SK-N-MC (cell line): ENCODE measurements at regions not wholly inside any gene's neighbourhood (a gene's known extent, or its start where the extent isn't known, plus 50 kb on each side); places are given as distances from the start of the nearest gene placed in this dataset.
"Not testable (repeated sequence)": the region's sequence is repeated elsewhere in the genome, so short reads cannot be mapped to it uniquely, and the experiment has no call there.

Experiments
- DNase-seq: peaks from one replicate; pipeline ENCODE4 v3.0.0-alpha.2; 2011; ENCODE audit warnings: low read depth, low spot score
- H3K27ac ChIP-seq: fragments of 200-600 bp; sonication (generic); 2 replicates; pipeline ENCODE4 v1.5.1; 2016; ENCODE audit warnings: mixed run types
- H3K36me3 ChIP-seq: fragments of 200-600 bp; sonication (generic); 2 replicates; pipeline ENCODE4 v1.6.1; 2017; ENCODE audit warnings: antibody characterized with exemption, low read length, mixed read lengths; ENCODE audit not compliant: insufficient read depth
- H3K4me3 ChIP-seq: fragments of 200-600 bp; sonication (generic); 2 replicates; pipeline ENCODE4 v1.5.1; 2016
- H3K9ac ChIP-seq: fragments of 200-600 bp; sonication (generic); 2 replicates; pipeline ENCODE4 v1.8.0; 2017; ENCODE audit warnings: mixed run types, mixed read lengths; ENCODE audit not compliant: insufficient read length
- H3K9me3 ChIP-seq: fragments of 200-600 bp; sonication (generic); 2 replicates; pipeline ENCODE4 v1.6.1; 2017; ENCODE audit warnings: low read depth, mild to moderate bottlenecking, antibody characterized with exemption, low read length, moderate library complexity, mixed read lengths
- EZH2 ChIP-seq: fragments of 200-600 bp; sonication (generic); IDR thresholded peaks from one replicate; pipeline ENCODE4 v1.6.1; 2017; ENCODE audit warnings: antibody characterized with exemption
- FOXP2 ChIP-seq: optimal IDR thresholded peaks from 2 replicates; pipeline ENCODE3; 2011; ENCODE audit warnings: mild to moderate bottlenecking, moderate library complexity; ENCODE audit not compliant: insufficient read depth; ENCODE audit errors: extremely low read length, control extremely low read depth
- POLR2AphosphoS5 ChIP-seq: IDR thresholded peaks from 2 replicates; pipeline ENCODE4 v1.6.1; 2012; ENCODE audit warnings: mild to moderate bottlenecking, low read depth, low read length, borderline replicate concordance

GRCh38 chr4:170682558-170683294 is 593.0 kb upstream of the AADAT start:
- H3K9ac ChIP-seq: no peak overlapping the region
- no peak overlapping the region for H3K4me3 ChIP-seq
- no peaks in the 10 kb centered on the region for H3K9me3 ChIP-seq
- no peak for TF ChIP-seq FOXP2
- TF ChIP-seq EZH2: no peak
- TF ChIP-seq POLR2AphosphoS5: no peak
- no peak overlapping the region for H3K27ac ChIP-seq
- no peak for DNase-seq
- no peaks in the 10 kb centered on the region for H3K36me3 ChIP-seq

DNA sequence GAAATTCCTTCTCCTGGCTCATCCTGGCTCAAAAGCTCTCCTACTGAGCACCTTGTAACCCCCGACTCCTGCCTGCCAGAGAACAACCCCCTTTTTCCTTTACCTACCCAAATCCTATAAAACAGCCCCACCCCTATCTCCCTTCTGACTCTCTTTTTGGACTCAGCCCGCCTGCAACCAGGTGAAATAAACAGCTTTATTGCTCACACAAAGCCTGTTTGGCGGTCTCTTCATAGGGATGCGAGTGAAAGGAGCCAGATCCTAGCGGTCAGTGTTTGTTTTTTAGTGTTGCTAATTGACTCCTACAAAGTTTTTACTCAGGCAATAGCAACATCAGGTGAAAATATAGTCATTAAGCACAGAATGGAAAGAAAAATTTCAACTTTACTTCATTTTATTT is 592.3 kb upstream of the AADAT start:
- H3K4me3 ChIP-seq, H3K36me3 ChIP-seq, H3K9ac ChIP-seq, DNase-seq, H3K27ac ChIP-seq, H3K9me3 ChIP-seq: not testable (repeated sequence)

DNA sequence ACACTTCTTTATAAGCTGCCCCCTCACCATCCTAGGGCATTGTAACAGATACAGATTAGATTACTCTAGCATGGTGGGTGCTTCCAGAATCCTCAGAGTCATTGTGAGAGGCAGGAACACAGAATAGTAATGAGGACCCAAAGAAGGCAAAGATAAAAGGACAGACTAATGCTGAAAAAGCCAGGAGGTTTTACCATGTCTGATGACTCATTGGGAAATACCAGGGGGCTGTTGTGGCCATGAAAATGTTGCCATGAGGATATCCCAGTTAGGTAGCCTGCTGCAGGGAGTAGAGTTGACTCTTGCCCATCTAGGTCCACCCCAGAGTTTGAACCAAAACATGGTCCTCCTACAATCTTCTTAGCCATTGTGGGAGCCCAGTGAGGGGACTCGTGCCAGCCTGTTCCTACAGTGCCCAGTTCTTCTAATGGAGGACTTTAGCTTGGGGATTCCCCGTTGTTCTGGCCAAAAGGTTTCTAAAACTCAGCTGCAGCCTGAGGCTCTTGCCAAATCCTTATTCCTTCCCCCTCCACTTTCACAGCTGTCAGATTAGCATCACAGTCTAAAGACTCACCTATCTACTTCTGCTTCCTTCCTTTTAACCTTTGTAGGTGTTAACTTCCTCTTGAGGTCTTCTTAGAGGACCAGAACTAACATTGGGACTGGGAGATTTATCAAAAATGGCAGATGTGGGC is 586.0 kb upstream of the AADAT start:
- DNase-seq: no peak
- Histone ChIP-seq H3K9ac (no peak overlapping the region), H3K9me3 (no peaks in the 10 kb centered on the region), H3K27ac (no peak overlapping the region), H3K4me3 (no peak overlapping the region), H3K36me3 (no peaks in the 10 kb centered on the region)
- TF ChIP-seq FOXP2 (no peak), POLR2AphosphoS5 (no peak), EZH2 (no peak)

DNA sequence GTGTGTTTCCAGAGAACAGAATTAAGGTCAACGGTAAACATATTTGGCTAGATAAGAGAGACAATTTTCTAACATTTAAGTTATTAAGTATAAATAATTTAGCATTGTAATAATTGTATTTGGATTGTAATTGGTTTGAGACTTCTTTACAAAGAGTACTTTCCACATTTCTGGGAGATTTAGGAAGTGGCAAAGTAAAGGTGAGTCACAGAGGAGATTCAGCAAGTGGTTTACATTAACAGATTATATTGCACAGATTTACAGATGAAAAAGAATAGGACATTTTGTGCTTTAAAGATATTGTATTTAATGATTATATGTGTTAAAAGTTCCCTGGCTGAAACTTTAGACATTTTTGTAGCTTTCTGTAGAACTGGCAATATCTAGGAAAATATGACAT is 584.4 kb upstream of the AADAT start:
- no peak overlapping the region for H3K27ac ChIP-seq
- TF ChIP-seq FOXP2: no peak
- no peak for TF ChIP-seq POLR2AphosphoS5
- no peak for TF ChIP-seq EZH2

GRCh38 chr4:170672381-170672965 is 582.7 kb upstream of the AADAT start:
- Histone ChIP-seq H3K9ac (no peak overlapping the region), H3K4me3 (no peak overlapping the region), H3K9me3 (no peaks in the 10 kb centered on the region), H3K36me3 (no peaks in the 10 kb centered on the region), H3K27ac (peak overlapping the region; percentile 43; the same call in 1 of the 2 replicates)
- no peak for DNase-seq
- no peak for TF ChIP-seq FOXP2
- no peak for TF ChIP-seq POLR2AphosphoS5
- no peak for TF ChIP-seq EZH2

More for the DNA sequence above, 584.4 kb upstream of the AADAT start:
- DNase-seq: no peak
- Histone ChIP-seq H3K9me3 (no peaks in the 10 kb centered on the region), H3K4me3 (no peak overlapping the region), H3K9ac (no peak overlapping the region), H3K36me3 (no peaks in the 10 kb centered on the region)

GRCh38 chr4:170671171-170671570 is 581.4 kb upstream of the AADAT start:
- DNase-seq: no peak
- no peak overlapping the region for H3K9ac ChIP-seq
- no peaks in the 10 kb centered on the region for H3K36me3 ChIP-seq
- TF ChIP-seq EZH2: no peak
- no peak for TF ChIP-seq FOXP2
- no peak for TF ChIP-seq POLR2AphosphoS5
- H3K4me3 ChIP-seq: no peak overlapping the region
- H3K27ac ChIP-seq: no peak overlapping the region
- no peaks in the 10 kb centered on the region for H3K9me3 ChIP-seq

DNA sequence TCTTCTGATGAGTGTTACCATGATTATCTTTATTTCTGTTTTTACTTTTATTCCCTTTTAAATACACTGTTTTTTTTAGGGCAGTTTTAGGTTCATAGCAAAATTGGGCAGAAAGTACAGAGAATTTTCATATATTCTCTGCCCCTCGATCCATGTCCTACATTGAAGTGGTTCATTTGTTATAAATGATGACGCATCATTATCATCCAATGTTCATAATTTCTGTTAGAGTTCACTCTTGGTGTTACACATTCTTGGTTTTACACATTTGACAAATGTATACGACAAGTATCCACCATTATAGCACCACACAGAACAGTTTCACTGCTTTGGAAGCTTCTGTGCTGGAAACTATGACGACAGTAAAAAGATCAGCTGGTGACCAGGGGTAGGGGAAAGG is 578.1 kb upstream of the AADAT start:
- H3K9me3 ChIP-seq: no peaks in the 10 kb centered on the region
- H3K4me3 ChIP-seq: no peak overlapping the region
- no peak overlapping the region for H3K9ac ChIP-seq
- TF ChIP-seq POLR2AphosphoS5 (no peak), FOXP2 (no peak), EZH2 (no peak)
- H3K27ac ChIP-seq: no peak overlapping the region
- DNase-seq: no peak
- no peaks in the 10 kb centered on the region for H3K36me3 ChIP-seq

- Histone ChIP-seq H3K4me3 (no peak overlapping the region), H3K9ac (no peak overlapping the region), H3K9me3 (no peaks in the 10 kb centered on the region), H3K27ac (no peak overlapping the region), H3K36me3 (no peaks in the 10 kb centered on the region)
- TF ChIP-seq FOXP2 (no peak), EZH2 (no peak), POLR2AphosphoS5 (no peak)
- DNase-seq: no peak
These were observed 577.2 kb upstream of the AADAT start for GRCh38 chr4:170666909-170667308.

- no peaks in the 10 kb centered on the region for H3K36me3 ChIP-seq
- no peak overlapping the region for H3K27ac ChIP-seq
- TF ChIP-seq FOXP2: no peak
- no peaks in the 10 kb centered on the region for H3K9me3 ChIP-seq
- no peak for DNase-seq
- H3K9ac ChIP-seq: no peak overlapping the region
- H3K4me3 ChIP-seq: no peak overlapping the region
These were observed 572.5 kb upstream of the AADAT start for GRCh38 chr4:170662250-170662649.
